GM21360 (cell line): ENCODE measurements at regions not wholly inside any gene's neighbourhood (a gene's known extent, or its start where the extent isn't known, plus 50 kb on each side); places are given as distances from the start of the nearest gene placed in this dataset.

Experiments
- ATAC-seq: cut with Tn5 transposase; IDR thresholded peaks from one replicate; pipeline ENCODE4 v1.9.1; 2021; ENCODE audit warnings: mild to moderate bottlenecking, moderate library complexity; ENCODE audit not compliant: unreplicated experiment

- ATAC-seq: no peak
These were observed 284.7 kb upstream of the SYT1 start for GRCh38 chr12:78579846-78580245.

- ATAC-seq: no peak
These were observed 284.3 kb upstream of the SYT1 start for GRCh38 chr12:78580296-78580695.

GRCh38 chr12:78584695-78585094 lies 279.9 kb upstream of the SYT1 start:
- ATAC-seq: no peak

GRCh38 chr12:78585132-78585531 lies 279.4 kb upstream of the SYT1 start:
- no peak for ATAC-seq

- no peak for ATAC-seq
These were observed 277.8 kb upstream of the SYT1 start for GRCh38 chr12:78586790-78587189.

DNA sequence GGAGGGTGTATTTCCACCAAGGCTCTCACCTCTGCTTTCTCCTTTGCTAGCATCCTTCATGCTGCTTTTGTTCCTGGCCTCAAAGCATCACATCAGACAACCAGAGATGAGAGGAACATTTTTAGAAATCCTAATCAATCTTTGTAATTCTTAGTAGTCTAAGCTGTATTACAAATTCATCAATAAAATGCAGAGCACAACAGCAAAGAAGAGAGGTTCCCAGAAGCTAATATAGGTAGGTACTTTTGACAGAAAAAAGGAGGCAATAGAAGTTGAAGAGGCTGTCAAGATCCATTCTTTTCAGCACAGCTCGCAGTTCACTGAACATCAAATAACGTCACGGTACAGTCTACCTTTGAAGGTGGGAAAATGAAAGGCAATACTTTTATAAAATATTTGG lies 265.2 kb upstream of the SYT1 start:
- no peak for ATAC-seq

GRCh38 chr12:78600541-78600940 lies 264.0 kb upstream of the SYT1 start:
- no peak for ATAC-seq

- no peak for ATAC-seq
These were observed 253.1 kb upstream of the SYT1 start for GRCh38 chr12:78611504-78611903.

- no peak for ATAC-seq
These were observed 252.4 kb upstream of the SYT1 start for GRCh38 chr12:78612190-78612589.

- no peak for ATAC-seq
These were observed 246.9 kb upstream of the SYT1 start for GRCh38 chr12:78617683-78618082.

GRCh38 chr12:78622529-78623195 lies 241.9 kb upstream of the SYT1 start:
- no peak for ATAC-seq

GRCh38 chr12:78628491-78629100 lies 236.0 kb upstream of the SYT1 start:
- no peak for ATAC-seq

DNA sequence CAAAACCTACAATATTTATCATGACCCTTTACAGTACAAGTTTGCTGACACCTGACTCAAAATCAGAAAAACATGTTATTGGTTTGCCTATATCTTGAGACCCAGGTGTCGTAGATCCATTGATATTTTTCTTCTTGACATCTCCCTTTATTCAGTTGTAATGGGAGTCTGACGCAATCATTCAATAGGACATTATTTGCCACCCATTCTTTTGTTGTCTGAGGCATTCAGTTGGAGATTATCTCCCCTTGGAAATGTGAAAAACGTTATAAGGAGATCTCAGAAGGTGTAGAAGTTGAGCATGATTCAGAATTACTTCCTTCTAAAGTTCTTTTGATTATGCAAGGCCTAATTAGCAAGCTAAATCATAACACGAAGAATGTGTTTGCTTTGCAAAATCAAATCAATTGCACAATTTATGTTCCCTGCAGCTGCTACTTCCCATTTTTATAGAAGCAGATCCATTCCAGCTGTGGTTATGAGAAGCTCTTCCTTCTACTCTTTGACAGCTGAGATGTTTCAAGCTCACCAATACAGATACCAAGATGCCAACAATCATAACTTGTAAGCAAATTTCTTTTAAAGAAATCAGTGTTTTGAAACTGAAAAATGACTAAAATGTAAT lies 228.2 kb upstream of the SYT1 start:
- ATAC-seq: no peak

- no peak for ATAC-seq
These were observed 222.6 kb upstream of the SYT1 start for GRCh38 chr12:78641837-78642423.

DNA sequence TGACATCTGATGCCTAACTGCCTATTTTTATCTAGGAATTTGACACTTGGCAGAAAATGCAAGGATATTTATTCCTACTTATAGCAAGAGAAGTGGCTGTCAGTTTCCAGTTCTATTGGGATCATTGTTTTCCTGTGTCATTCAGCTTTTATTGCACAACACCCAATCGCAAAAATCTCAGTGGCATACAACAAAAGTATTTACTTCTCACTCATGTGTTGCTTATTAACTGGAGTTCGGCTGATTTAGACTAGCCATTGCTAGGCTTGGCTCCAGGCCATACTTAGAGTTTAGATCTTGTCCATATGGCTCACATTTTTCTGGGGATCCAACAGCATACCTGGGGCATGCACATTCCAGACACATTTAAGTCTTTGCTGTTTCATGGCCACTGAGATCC lies 218.6 kb upstream of the SYT1 start:
- ATAC-seq: no peak

- ATAC-seq: no peak
These were observed 212.8 kb upstream of the SYT1 start for GRCh38 chr12:78651755-78652154.

GRCh38 chr12:78666584-78666983 lies 198.0 kb upstream of the SYT1 start:
- no peak for ATAC-seq

- no peak for ATAC-seq
These were observed 193.3 kb upstream of the SYT1 start for GRCh38 chr12:78671295-78671694.

DNA sequence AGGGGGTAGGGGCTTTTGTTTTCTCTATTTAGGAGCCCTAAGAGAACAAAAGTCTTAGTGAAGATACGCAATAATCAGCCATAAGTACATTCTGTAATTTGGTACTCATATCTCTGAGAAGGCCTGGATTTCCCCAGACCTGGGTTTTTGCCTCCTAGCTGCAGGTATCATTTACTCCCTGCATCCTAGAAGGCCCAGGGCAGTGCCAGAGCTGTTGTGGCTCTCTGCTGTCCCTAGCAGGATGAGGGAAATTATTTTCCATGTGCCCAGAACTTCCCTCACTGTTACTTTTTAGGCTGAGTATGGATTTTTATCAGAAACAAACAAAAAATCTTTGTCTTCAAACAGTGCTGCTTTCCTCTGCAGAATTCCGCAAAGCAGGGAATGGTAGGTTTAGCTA lies 192.5 kb upstream of the SYT1 start:
- ATAC-seq: no peak

DNA sequence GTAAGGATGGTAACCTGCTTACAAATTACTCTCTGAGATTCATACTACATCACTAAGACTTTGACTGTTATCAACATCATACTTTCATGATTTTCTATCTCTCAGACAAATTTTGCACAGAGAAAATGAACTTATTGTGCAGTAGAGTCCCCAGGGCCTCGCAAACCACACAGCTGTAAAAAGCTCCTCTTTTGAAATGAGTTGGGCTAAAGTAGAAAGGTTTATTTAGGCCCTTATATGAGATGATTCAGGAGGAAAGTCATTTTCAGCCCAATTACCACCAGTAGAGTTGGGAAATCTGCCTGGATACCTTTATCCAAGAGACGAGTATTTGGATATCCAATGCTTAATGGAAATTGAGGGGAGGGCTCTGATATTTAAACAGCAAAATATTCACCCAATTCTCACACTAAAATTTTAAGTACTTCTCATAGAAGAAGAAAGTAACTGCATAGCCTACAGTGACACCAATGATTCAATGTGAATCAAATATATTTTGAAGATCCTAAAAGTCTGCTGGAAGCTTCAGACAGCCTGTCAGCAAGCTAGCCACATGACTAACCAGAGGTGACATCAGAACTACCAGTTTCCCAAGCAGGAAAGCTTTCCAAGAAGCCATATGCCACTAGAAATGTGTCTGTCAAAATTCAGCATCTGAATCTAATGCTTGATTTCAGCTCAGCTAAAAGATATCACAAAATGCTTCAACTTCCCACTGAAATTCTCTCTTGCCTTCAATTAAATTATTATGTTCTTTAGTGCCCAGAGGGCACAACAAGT lies 190.1 kb upstream of the SYT1 start:
- ATAC-seq: no peak

GRCh38 chr12:78680596-78680995 lies 184.0 kb upstream of the SYT1 start:
- ATAC-seq: no peak
